Ectodermal cell (in vitro differentiated cells): ENCODE measurements at regions not wholly inside any gene's neighbourhood (a gene's known extent, or its start where the extent isn't known, plus 50 kb on each side); places are given as distances from the start of the nearest gene placed in this dataset.

Source experiments
- H3K27ac ChIP-seq: 2 replicates; pipeline ENCODE4 v1.7.0; 2013; ENCODE audit warnings: mild to moderate bottlenecking, low read depth, low read length; ENCODE audit not compliant: insufficient read depth, poor library complexity, severe bottlenecking
- H3K27me3 ChIP-seq: 2 replicates; pipeline ENCODE4 v1.7.0; 2013; ENCODE audit warnings: mild to moderate bottlenecking, low read length; ENCODE audit not compliant: insufficient read depth, control insufficient read depth, poor library complexity, severe bottlenecking
- H3K36me3 ChIP-seq: one replicate; pipeline ENCODE4 v1.7.0; 2013; ENCODE audit warnings: low read length; ENCODE audit not compliant: control insufficient read depth, insufficient read depth
- H3K4me1 ChIP-seq: one replicate; pipeline ENCODE4 v1.7.0; 2013; ENCODE audit warnings: low read length; ENCODE audit not compliant: control insufficient read depth, insufficient read depth
- H3K4me3 ChIP-seq: 2 replicates; pipeline ENCODE4 v1.7.0; 2013; ENCODE audit warnings: low read depth, low read length, control low read depth; ENCODE audit not compliant: insufficient read depth
- H3K9me3 ChIP-seq: 2 replicates; pipeline ENCODE4 v1.7.0; 2013; ENCODE audit warnings: mild to moderate bottlenecking, low read length, moderate library complexity; ENCODE audit not compliant: control insufficient read depth
- WGBS, 2 experiments: methylation state at CpG; one replicate each; pipeline ENCODE4 v1.1.7; 2013; ENCODE audit warnings: missing lambda C conversion rate in 2 of 2; 5-methylcytosine and 5-hydroxymethylcytosine counted together

- no peaks in the 10 kb centered on the region for H3K27me3 ChIP-seq
- H3K36me3 ChIP-seq, result no peaks in the 10 kb centered on the region
- WGBS, 2 experiments, result 91 to 92% methylated on average over 11 of the region's 11 CpGs
- no peak overlapping the region for H3K4me3 ChIP-seq
- H3K27ac ChIP-seq, result no peak overlapping the region
- H3K9me3 ChIP-seq, result no peaks in the 10 kb centered on the region
- no peaks in the 10 kb centered on the region for H3K4me1 ChIP-seq
Measured at GRCh38 chr10:110413903-110414547, 83.7 kb upstream of the DUSP5 start.

GRCh38 chr10:110414548-110415309 lies 83.0 kb upstream of the DUSP5 start:
- 86 to 92% methylated on average over 10 of the region's 10 CpGs for WGBS, 2 experiments
- Histone ChIP-seq H3K4me3 (no peak overlapping the region), H3K27me3 (no peaks in the 10 kb centered on the region), H3K9me3 (no peaks in the 10 kb centered on the region), H3K36me3 (no peaks in the 10 kb centered on the region), H3K27ac (no peak overlapping the region), H3K4me1 (no peaks in the 10 kb centered on the region)

- Histone ChIP-seq H3K27ac (no peak overlapping the region), H3K27me3 (no peaks in the 10 kb centered on the region), H3K36me3 (no peaks in the 10 kb centered on the region), H3K9me3 (no peaks in the 10 kb centered on the region), H3K4me1 (no peaks in the 10 kb centered on the region), H3K4me3 (no peak overlapping the region)
- WGBS, 2 experiments, result 85 to 93% methylated on average over 2 to 3 of the region's 3 CpGs
Measured at GRCh38 chr10:110415809-110416208, 81.9 kb upstream of the DUSP5 start.

GRCh38 chr10:110416776-110417711 lies 80.7 kb upstream of the DUSP5 start:
- H3K4me1 ChIP-seq, result no peaks in the 10 kb centered on the region
- 89 to 92% methylated on average over 7 of the region's 7 CpGs for WGBS, 2 experiments
- H3K27me3 ChIP-seq, result no peaks in the 10 kb centered on the region

GRCh38 chr10:110418218-110418617 lies 79.5 kb upstream of the DUSP5 start:
- H3K36me3 ChIP-seq, result no peaks in the 10 kb centered on the region
- H3K27me3 ChIP-seq, result no peaks in the 10 kb centered on the region
- no peak overlapping the region for H3K27ac ChIP-seq
- H3K9me3 ChIP-seq, result no peaks in the 10 kb centered on the region
- no peak overlapping the region for H3K4me3 ChIP-seq
- WGBS, 2 experiments, result 77% methylated on average over 6 of the region's 6 CpGs
- H3K4me1 ChIP-seq, result no peaks in the 10 kb centered on the region

More at GRCh38 chr10:110416776-110417711, 80.7 kb upstream of the DUSP5 start:
- no peaks in the 10 kb centered on the region for H3K36me3 ChIP-seq
- no peak overlapping the region for H3K4me3 ChIP-seq
- H3K9me3 ChIP-seq, result no peaks in the 10 kb centered on the region
- H3K27ac ChIP-seq, result no peak overlapping the region

- no peaks in the 10 kb centered on the region for H3K27me3 ChIP-seq
- WGBS, 2 experiments, result 91 to 92% methylated on average over 4 to 5 of the region's 5 CpGs
- H3K27ac ChIP-seq, result no peak overlapping the region
- no peak overlapping the region for H3K4me3 ChIP-seq
- no peaks in the 10 kb centered on the region for H3K36me3 ChIP-seq
- H3K4me1 ChIP-seq, result no peaks in the 10 kb centered on the region
- H3K9me3 ChIP-seq, result no peaks in the 10 kb centered on the region
Measured at GRCh38 chr10:110419265-110419664, 78.4 kb upstream of the DUSP5 start.

GRCh38 chr10:110420401-110421193 lies 77.1 kb upstream of the DUSP5 start:
- Histone ChIP-seq H3K9me3 (no peaks in the 10 kb centered on the region), H3K36me3 (no peaks in the 10 kb centered on the region), H3K27me3 (no peaks in the 10 kb centered on the region), H3K4me3 (no peak overlapping the region), H3K27ac (no peak overlapping the region), H3K4me1 (no peaks in the 10 kb centered on the region)
- 90 to 97% methylated on average over 2 of the region's 2 CpGs for WGBS, 2 experiments

- no peaks in the 10 kb centered on the region for H3K27me3 ChIP-seq
- no peak overlapping the region for H3K4me3 ChIP-seq
- H3K36me3 ChIP-seq, result no peaks in the 10 kb centered on the region
- no peaks in the 10 kb centered on the region for H3K4me1 ChIP-seq
- WGBS, 2 experiments, result 94% methylated on average over 3 of the region's 3 CpGs
- H3K27ac ChIP-seq, result no peak overlapping the region
- H3K9me3 ChIP-seq, result no peaks in the 10 kb centered on the region
Measured at GRCh38 chr10:110421512-110422138, 76.1 kb upstream of the DUSP5 start.

- no peaks in the 10 kb centered on the region for H3K36me3 ChIP-seq
- no peak overlapping the region for H3K27ac ChIP-seq
- H3K4me3 ChIP-seq, result no peak overlapping the region
- H3K9me3 ChIP-seq, result no peaks in the 10 kb centered on the region
- 81 to 83% methylated on average over 2 of the region's 2 CpGs for WGBS, 2 experiments
- H3K27me3 ChIP-seq, result no peaks in the 10 kb centered on the region
- H3K4me1 ChIP-seq, result no peaks in the 10 kb centered on the region
Measured at GRCh38 chr10:110422548-110422947, 75.2 kb upstream of the DUSP5 start.
